HG03432 (cell line): ENCODE measurements at regions not wholly inside any gene's neighbourhood (a gene's known extent, or its start where the extent isn't known, plus 50 kb on each side); places are given as distances from the start of the nearest gene placed in this dataset.

ENCODE experiments used
- ATAC-seq: cut with Tn5 transposase; IDR thresholded peaks from one replicate; pipeline ENCODE4 v1.9.1; 2021; ENCODE audit warnings: mild to moderate bottlenecking, moderate library complexity; ENCODE audit not compliant: unreplicated experiment

DNA sequence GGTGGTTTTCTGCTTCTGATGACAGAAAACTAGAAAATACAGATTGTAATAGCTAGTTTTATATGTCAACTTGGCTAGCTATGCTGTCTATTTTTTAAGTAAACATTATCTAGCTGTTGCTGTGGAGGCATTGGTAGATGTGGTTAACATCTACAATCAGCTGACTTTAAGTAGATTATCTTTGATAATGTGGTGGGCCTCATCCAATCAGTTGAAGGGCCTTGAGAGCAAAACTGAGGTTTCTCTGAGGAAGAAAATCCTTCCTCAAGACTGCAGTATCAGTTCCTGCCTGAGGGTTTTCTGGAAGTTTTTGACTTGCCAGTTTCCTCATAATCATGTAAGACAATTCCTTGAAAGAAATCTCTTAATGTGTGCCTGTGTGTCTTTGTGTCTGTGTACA is 75.9 kb upstream of the SPHKAP start:
- ATAC-seq = no peak

DNA sequence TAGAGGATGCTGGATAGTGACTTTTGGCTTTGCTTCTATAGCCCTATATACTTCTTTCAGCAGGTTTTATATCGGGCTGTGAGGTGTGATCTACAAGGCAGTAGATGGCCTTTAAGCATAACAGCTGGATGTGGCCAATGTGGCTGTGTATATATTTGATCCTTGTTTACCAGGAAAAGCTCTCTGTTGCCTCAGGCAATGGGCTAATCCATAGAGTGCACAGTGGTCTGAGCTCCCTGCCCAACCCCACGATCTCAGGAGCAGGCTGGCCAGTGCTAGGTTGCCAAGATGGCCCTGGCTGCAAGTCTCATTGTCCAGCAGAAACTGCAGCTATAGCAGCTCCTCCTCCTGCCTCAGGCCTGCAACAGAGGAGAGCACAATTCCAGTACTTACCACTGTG is 72.3 kb upstream of the SPHKAP start:
- ATAC-seq = no peak

DNA sequence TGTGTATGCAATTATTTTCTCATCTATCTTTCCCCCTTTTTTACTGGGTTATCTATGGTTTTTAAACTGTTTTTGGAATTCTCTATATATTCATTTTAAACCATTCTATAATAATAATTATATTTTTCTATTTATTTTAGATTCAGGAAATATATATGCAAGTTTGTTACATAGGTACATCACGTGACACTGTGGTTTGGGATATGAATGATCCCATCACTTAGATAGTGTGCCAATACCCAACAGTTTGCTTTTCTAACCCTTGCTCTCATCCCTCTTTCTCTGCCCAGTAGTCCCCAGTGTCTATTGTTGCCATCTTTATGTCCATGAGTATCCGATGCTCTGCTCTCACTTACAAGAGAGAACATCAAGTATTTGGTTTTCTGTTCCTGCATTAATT is 65.8 kb upstream of the SPHKAP start:
- no peak for ATAC-seq

DNA sequence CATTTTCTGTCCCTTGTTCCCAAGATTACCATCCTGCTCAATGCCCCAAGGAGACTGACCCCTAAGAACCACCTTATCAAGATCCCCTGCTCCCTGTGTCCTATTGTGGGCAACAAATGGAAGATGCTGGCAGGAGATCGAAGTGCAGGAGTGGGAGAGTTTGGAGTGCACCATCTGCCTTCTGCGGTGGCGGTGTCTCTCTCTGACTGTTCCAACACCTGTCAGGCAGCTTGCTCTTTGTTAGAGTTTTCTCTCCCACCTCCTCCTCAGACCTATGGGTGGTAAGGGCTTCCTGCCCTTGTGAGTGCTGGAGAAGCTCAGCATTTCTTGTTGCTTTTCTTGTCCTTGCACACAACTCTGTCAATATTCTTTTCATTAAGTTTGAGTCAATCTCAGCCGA is 64.1 kb upstream of the SPHKAP start:
- no peak for ATAC-seq

DNA sequence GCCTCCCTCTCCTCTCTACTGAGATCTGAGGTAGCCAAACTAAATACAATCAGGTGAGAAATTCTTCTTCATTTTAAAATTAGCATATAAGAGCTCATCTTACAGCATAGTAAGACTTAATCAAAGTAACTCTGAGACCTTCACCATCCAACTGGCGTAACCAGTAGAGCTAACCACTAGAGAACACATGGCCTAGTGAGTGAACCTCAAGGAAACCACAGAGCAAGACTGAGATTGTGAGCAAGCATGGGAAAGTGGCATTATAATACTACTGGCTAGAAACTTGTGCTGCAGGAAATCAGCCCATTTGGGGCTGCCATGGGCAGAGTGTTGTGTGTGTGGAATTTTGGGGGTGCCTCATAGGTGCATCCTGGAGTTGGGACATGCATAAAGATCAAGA is 61.1 kb upstream of the SPHKAP start:
- no peak for ATAC-seq

DNA sequence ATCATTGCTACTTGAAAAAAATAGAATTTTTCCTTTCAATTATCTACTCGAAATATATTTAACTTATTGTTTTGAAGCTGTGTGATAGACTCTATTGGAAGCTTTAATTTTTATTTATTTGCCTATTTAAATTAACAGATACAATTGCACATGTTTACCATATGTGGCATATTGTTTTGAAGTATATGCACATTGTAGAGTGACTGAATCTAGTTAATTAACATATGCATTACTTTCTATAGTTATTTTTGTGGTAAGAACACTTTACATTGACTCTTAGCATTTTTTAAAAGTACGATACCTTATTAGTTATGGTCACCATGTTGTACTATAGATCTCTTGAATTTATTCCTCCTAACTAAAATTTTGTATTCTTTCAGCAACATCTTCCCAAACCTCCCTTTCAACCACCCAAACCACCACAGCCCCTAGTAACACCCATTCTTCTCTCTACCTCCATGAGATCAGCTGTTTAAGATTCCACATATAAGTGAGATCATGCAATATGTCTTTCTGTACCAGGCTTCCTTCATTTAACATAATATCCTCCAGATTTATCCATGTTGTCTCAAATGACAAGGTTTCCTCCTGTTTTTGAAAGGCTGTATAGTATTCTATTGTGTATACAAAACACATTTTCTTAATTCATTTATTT is 58.5 kb upstream of the SPHKAP start:
- no peak for ATAC-seq

DNA sequence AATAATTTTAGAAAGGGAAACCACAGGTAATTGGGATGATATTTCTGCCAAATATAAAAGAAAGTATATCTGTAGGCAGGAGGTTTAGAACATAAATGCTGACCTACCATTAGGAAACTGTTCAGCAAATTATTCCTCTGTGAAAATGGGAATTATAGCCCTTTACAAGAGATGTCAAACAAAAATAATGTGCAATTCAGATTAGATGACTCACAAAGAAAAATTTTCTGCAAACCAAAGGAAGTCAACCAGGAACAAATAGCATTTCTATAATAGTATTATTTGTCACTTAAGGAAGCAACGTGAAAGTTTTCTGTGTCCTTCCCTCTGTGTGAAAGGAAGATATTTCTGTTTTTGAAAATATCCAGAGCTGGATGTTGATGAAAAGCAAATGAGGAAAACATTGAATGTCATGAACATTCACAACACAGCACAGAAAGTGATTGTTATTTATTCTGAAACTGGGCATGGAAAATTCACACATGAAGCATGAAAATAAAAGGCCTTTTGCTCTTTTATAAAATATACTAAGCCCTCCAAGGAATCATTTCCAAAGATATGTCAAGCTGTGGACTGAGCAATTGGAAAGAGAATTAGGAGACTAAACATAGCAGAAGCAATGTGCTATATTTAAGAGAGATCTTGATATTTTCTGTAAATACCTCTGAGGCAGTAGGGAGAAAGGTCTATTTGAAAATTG is 57.9 kb upstream of the SPHKAP start:
- ATAC-seq = no peak
